IMR-90 (cell line): ENCODE measurements at regions not wholly inside any gene's neighbourhood (a gene's known extent, or its start where the extent isn't known, plus 50 kb on each side); places are given as distances from the start of the nearest gene placed in this dataset.

Source experiments
- ATAC-seq: fragments of 200-7000 bp; cut with Tn5 transposase; 2 replicates; pipeline ENCODE4 v1.9.1; 2020; ENCODE audit warnings: low read depth, mild to moderate bottlenecking, moderate library complexity
- BruUV-seq: library from RNA; stranded (reverse); fragments of 400-500 nt; replicated peaks from 2 replicates; lab custom pipeline; 2021; lab: Mats Ljungman, UMichigan
- CTCF ChIA-PET: fragments of 300-600 bp; formaldehyde crosslinking; extraction: SDS; loops from one replicate; lab custom pipeline; 2021; ENCODE audit warnings: antibody characterized with exemption; lab: Yijun Ruan, JAX
- POLR2A ChIA-PET: fragments of 300-600 bp; sonication (Branson Sonifier 250); formaldehyde crosslinking; loops from one replicate; lab custom pipeline; 2022; ENCODE audit warnings: antibody characterized with exemption; ENCODE audit not compliant: unreplicated experiment; lab: Charles Lee
- DNase-seq: peaks from one replicate; pipeline ENCODE4 v3.0.0; 2013
- H2AFZ ChIP-seq: replicated peaks from 2 replicates; pipeline ENCODE3; 2013; ENCODE audit warnings: low read length, mild to moderate bottlenecking; ENCODE audit not compliant: poor library complexity
- H2AK5ac ChIP-seq: 2 replicates; pipeline ENCODE4 v1.6.1; 2013; ENCODE audit warnings: low read depth, low read length, inconsistent platforms
- H2AK9ac ChIP-seq: replicated peaks from 2 replicates; pipeline ENCODE3; 2013; ENCODE audit warnings: mild to moderate bottlenecking, low read depth, low read length, moderate library complexity; ENCODE audit not compliant: poor library complexity
- H2BK120ac ChIP-seq: 2 replicates; pipeline ENCODE4 v1.6.1; 2013; ENCODE audit warnings: low read depth, low read length, inconsistent platforms
- H2BK15ac ChIP-seq: 3 replicates; pipeline ENCODE4 v1.6.1; 2013; ENCODE audit warnings: low read depth, low read length, inconsistent platforms
- H2BK20ac ChIP-seq: 2 replicates; pipeline ENCODE4 v1.6.1; 2013; ENCODE audit warnings: low read depth, mild to moderate bottlenecking, inconsistent platforms, low read length, moderate library complexity
- H2BK5ac ChIP-seq: 2 replicates; pipeline ENCODE4 v1.6.1; 2013; ENCODE audit warnings: mild to moderate bottlenecking, low read depth, low read length, inconsistent platforms; ENCODE audit not compliant: poor library complexity, severe bottlenecking
- H3K14ac ChIP-seq: replicated peaks from 2 replicates; pipeline ENCODE4 v1.6.1; 2013; ENCODE audit warnings: low read depth, low read length, inconsistent platforms
- H3K18ac ChIP-seq: 2 replicates; pipeline ENCODE4 v1.6.1; 2013; ENCODE audit warnings: low read depth, low read length, control low read depth
- H3K23ac ChIP-seq: 2 replicates; pipeline ENCODE4 v1.6.1; 2013; ENCODE audit warnings: low read depth, low read length, inconsistent platforms
- H3K27ac ChIP-seq: 2 replicates; pipeline ENCODE4 v1.5.1; 2013; ENCODE audit warnings: mild to moderate bottlenecking, control low read depth, low read length; ENCODE audit not compliant: insufficient read depth
- H3K27me3 ChIP-seq: 2 replicates; pipeline ENCODE4 v1.6.1; 2013; ENCODE audit warnings: low read length; ENCODE audit not compliant: control insufficient read depth, insufficient read depth
- H3K36me3 ChIP-seq: 2 replicates; pipeline ENCODE4 v1.6.1; 2013; ENCODE audit warnings: low read length, mixed read lengths; ENCODE audit not compliant: control insufficient read depth, insufficient read depth
- H3K4ac ChIP-seq: 2 replicates; pipeline ENCODE4 v1.6.1; 2013; ENCODE audit warnings: low read depth, low read length, inconsistent platforms
- H3K4me1 ChIP-seq: 2 replicates; pipeline ENCODE4 v1.6.1; 2013; ENCODE audit warnings: low read length, mixed read lengths; ENCODE audit not compliant: control insufficient read depth, insufficient read depth
- H3K4me2 ChIP-seq: 2 replicates; pipeline ENCODE4 v1.6.1; 2013; ENCODE audit warnings: low read depth, mild to moderate bottlenecking, control low read depth, low read length, moderate library complexity
- H3K4me3 ChIP-seq: 2 replicates; pipeline ENCODE4 v1.5.1; 2013; ENCODE audit warnings: low read depth, mild to moderate bottlenecking, control low read depth, low read length, moderate library complexity; ENCODE audit not compliant: insufficient read depth
- H3K56ac ChIP-seq: 2 replicates; pipeline ENCODE4 v1.6.1; 2013; ENCODE audit warnings: low read length, inconsistent platforms; ENCODE audit not compliant: insufficient read depth; ENCODE audit errors: extremely low read depth
- H3K79me1 ChIP-seq, 2 experiments: 2 replicates each; pipeline ENCODE4 v1.6.1; 2013; ENCODE audit warnings: low read length in 2 of 2, inconsistent platforms in 1 of 2, low read depth in 1 of 2
- H3K9ac ChIP-seq: 2 replicates; pipeline ENCODE4 v1.6.1; 2013; ENCODE audit warnings: low read depth, low read length, control low read depth
- H3K9me1 ChIP-seq: 2 replicates; pipeline ENCODE4 v1.6.1; 2013; ENCODE audit warnings: low read length, inconsistent platforms; ENCODE audit not compliant: insufficient read depth
- H3K9me3 ChIP-seq: 2 replicates; pipeline ENCODE4 v1.6.1; 2013; ENCODE audit warnings: low read length; ENCODE audit not compliant: control insufficient read depth, insufficient read depth
- H4K20me1 ChIP-seq: 2 replicates; pipeline ENCODE4 v1.6.1; 2013; ENCODE audit warnings: low read length, inconsistent platforms; ENCODE audit not compliant: insufficient read depth
- H4K5ac ChIP-seq: 2 replicates; pipeline ENCODE4 v1.6.1; 2013; ENCODE audit warnings: mild to moderate bottlenecking, low read depth, low read length, control low read depth
- H4K8ac ChIP-seq, 2 experiments: 2 replicates each; pipeline ENCODE4 v1.6.1; 2013; ENCODE audit warnings: low read depth in 2 of 2, low read length in 2 of 2, control low read depth in 1 of 2, inconsistent platforms in 1 of 2
- H4K91ac ChIP-seq: 2 replicates; pipeline ENCODE4 v1.6.1; 2013; ENCODE audit warnings: low read depth, low read length, inconsistent platforms; ENCODE audit not compliant: insufficient read depth
- BHLHE40 ChIP-seq: fragments of 150-350 bp; IDR thresholded peaks from 2 replicates; pipeline ENCODE4 v1.6.1; 2016; ENCODE audit warnings: mild to moderate bottlenecking, low read depth, low read length
- CEBPB ChIP-seq: IDR thresholded peaks from 2 replicates; pipeline ENCODE4 v1.6.1; 2012; ENCODE audit warnings: low read depth, low read length, improper control_type of control experiment
- CHD1 ChIP-seq: IDR thresholded peaks from 2 replicates; pipeline ENCODE4 v1.6.1; 2012; ENCODE audit warnings: low read depth, low read length, improper control_type of control experiment
- FOS ChIP-seq: fragments of 150-350 bp; IDR thresholded peaks from 2 replicates; pipeline ENCODE4 v1.6.1; 2016; ENCODE audit warnings: low read depth, low read length
- MAFK ChIP-seq: IDR thresholded peaks from 2 replicates; pipeline ENCODE4 v1.6.1; 2012; ENCODE audit warnings: low read depth, low read length, improper control_type of control experiment
- MAZ ChIP-seq: IDR thresholded peaks from 2 replicates; pipeline ENCODE4 v1.6.1; 2012; ENCODE audit warnings: low read depth, mild to moderate bottlenecking, low read length, improper control_type of control experiment, moderate library complexity, borderline replicate concordance
- MXI1 ChIP-seq: IDR thresholded peaks from 2 replicates; pipeline ENCODE4 v1.6.1; 2012; ENCODE audit warnings: low read depth, mild to moderate bottlenecking, low read length, moderate library complexity, borderline replicate concordance
- NFE2L2 ChIP-seq: fragments of 150-350 bp; IDR thresholded peaks from 2 replicates; pipeline ENCODE4 v1.6.1; 2016; ENCODE audit warnings: low read depth, mild to moderate bottlenecking, low read length
- POLR2A ChIP-seq: IDR thresholded peaks from 2 replicates; pipeline ENCODE4 v1.6.1; 2012; ENCODE audit warnings: mild to moderate bottlenecking, low read depth, low read length
- RAD21 ChIP-seq: IDR thresholded peaks from 2 replicates; pipeline ENCODE4 v1.6.1; 2012; ENCODE audit warnings: low read length, improper control_type of control experiment
- RCOR1 ChIP-seq: IDR thresholded peaks from 2 replicates; pipeline ENCODE4 v1.6.1; 2012; ENCODE audit warnings: mild to moderate bottlenecking, low read length, improper control_type of control experiment; ENCODE audit not compliant: insufficient replicate concordance
- RFX5 ChIP-seq: IDR thresholded peaks from 2 replicates; pipeline ENCODE4 v1.8.0; 2012; ENCODE audit warnings: low read depth, mild to moderate bottlenecking, low read length, moderate library complexity
- WGBS, 2 experiments: methylation state at CpG; one replicate each; pipeline versions ENCODE4 v1.1.5 to v1.1.7; 2013; ENCODE audit warnings: missing lambda C conversion rate in 2 of 2; ENCODE audit not compliant: insufficient read length in 1 of 2; ENCODE audit errors: extremely low coverage in 2 of 2; 5-methylcytosine and 5-hydroxymethylcytosine counted together
- dilution Hi-C: fragments of 300-500 bp; cut with HindIII; formaldehyde crosslinking; loops from one replicate; pipeline ENCODE4 v1.14.3; 2018; ENCODE audit warnings: low sequenced_read_pairs; ENCODE audit not compliant: unreplicated experiment
- in situ Hi-C: fragments of 300-500 bp; cut with MboI; formaldehyde crosslinking; loops from 3 replicates; pipeline ENCODE4 v1.14.3; 2019; ENCODE audit warnings: low sequenced_read_pairs, inconsistent platforms, mixed read lengths
- intact Hi-C: fragments of 100-400 bp; cut with micrococcal nuclease; formaldehyde crosslinking; loops from 2 replicates; pipeline ENCODE4 v1.10.0; 2022
- TF ChIP-seq, protein P1 (sequence below): conservative IDR thresholded peaks from 2 replicates; pipeline ENCODE4 v1.5.1; 2012; ENCODE audit warnings: mild to moderate bottlenecking, low read depth, low read length, improper control_type of control experiment

DNA sequence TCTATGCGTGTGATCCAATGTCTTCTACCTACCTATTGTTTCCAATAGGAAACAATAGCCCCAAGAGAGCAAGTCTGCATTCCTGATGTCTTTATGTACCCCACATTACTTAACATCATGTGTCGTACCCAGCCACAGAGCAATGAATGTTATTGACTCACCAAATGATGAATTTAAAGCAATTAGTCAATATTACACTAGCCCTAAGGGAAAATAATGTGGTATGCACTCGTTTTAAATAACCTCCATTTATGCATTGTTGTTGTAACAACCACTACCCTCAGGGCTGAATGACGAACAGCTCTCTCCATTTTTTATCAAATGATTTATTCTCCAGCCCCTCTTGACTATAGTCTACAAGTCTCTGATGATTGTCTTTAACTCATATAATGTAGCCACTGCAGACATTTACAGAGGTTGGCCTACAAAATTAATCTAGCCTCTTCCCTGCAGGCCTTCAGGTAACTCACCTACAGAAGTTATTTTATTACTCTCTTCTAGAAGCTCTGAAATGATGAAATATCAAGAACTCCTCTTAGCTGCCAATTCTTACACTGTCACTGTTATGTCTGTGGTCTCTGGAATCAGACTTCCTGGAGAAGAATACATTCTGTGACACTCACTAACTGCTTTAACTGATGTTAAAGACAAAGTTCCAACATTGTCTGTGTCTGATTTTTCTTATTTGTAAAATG is 601.7 kb upstream of the GRIA3 start:
- H3K27me3 ChIP-seq = no peaks in the 10 kb centered on the region
- H2AK5ac ChIP-seq = no peak overlapping the region
- no TSS peak for BruUV-seq
- in situ Hi-C loops (no loop called here), intact Hi-C loops (no loop called here), dilution Hi-C loops (no loop called here)
- DNase-seq = no peak
- no peaks in the 10 kb centered on the region for H3K9me3 ChIP-seq
- H2BK20ac ChIP-seq = no peak overlapping the region
- CTCF ChIA-PET = no interaction called here
- H2AFZ ChIP-seq = no peak overlapping the region
- no peaks in the 10 kb centered on the region for H3K79me1 ChIP-seq
- no peak overlapping the region for H4K91ac ChIP-seq
- H3K14ac ChIP-seq = no peak overlapping the region
- WGBS, 2 experiments = no CpG with 5 or more reads among the region's 4 CpGs
- ATAC-seq = no peak
- H2BK120ac ChIP-seq = no peak overlapping the region
- no peaks in the 10 kb centered on the region for H3K9me1 ChIP-seq
- H3K4me1 ChIP-seq = no peaks in the 10 kb centered on the region
- no peaks in the 10 kb centered on the region for H3K36me3 ChIP-seq
- H2AK9ac ChIP-seq = no peak overlapping the region
- H3K18ac ChIP-seq = no peak overlapping the region
- POLR2A ChIA-PET = no interaction called here
- no peak overlapping the region for H3K56ac ChIP-seq
- H3K23ac ChIP-seq = no peak overlapping the region
- H3K4me3 ChIP-seq = no peak overlapping the region
- H4K20me1 ChIP-seq = no peaks in the 10 kb centered on the region
- no peak overlapping the region for H4K8ac ChIP-seq
- no peak overlapping the region for H2BK15ac ChIP-seq
- H3K27ac ChIP-seq = no peak overlapping the region
- H3K9ac ChIP-seq = no peak overlapping the region
- no peak overlapping the region for H3K4ac ChIP-seq
- no peak overlapping the region for H3K4me2 ChIP-seq
- H4K5ac ChIP-seq = no peak overlapping the region
- H2BK5ac ChIP-seq = no peak overlapping the region
- TF ChIP-seq POLR2A (no peak), RCOR1 (no peak), CHD1 (no peak), MXI1 (no peak), MAFK (no peak), CEBPB (no peak), MAZ (no peak), NFE2L2 (no peak), RFX5 (no peak), FOS (no peak), RAD21 (no peak), BHLHE40 (no peak)
- TF ChIP-seq, protein P1, sequence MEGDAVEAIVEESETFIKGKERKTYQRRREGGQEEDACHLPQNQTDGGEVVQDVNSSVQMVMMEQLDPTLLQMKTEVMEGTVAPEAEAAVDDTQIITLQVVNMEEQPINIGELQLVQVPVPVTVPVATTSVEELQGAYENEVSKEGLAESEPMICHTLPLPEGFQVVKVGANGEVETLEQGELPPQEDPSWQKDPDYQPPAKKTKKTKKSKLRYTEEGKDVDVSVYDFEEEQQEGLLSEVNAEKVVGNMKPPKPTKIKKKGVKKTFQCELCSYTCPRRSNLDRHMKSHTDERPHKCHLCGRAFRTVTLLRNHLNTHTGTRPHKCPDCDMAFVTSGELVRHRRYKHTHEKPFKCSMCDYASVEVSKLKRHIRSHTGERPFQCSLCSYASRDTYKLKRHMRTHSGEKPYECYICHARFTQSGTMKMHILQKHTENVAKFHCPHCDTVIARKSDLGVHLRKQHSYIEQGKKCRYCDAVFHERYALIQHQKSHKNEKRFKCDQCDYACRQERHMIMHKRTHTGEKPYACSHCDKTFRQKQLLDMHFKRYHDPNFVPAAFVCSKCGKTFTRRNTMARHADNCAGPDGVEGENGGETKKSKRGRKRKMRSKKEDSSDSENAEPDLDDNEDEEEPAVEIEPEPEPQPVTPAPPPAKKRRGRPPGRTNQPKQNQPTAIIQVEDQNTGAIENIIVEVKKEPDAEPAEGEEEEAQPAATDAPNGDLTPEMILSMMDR = no peak
